SK-N-SH treated with all-trans-retinoic acid at 6 μM for 48 hours (cell line): ENCODE measurements at regions not wholly inside any gene's neighbourhood (a gene's known extent, or its start where the extent isn't known, plus 50 kb on each side); places are given as distances from the start of the nearest gene placed in this dataset.

Experiments used
- ATAC-seq: fragments of 200-7000 bp; cut with Tn5 transposase; 3 replicates; pipeline ENCODE4 v1.9.1; 2020; ENCODE audit warnings: mild to moderate bottlenecking, moderate library complexity
- ARNTL ChIP-seq: fragments of 450-650 bp; formaldehyde crosslinking; IDR thresholded peaks from 2 replicates; pipeline ENCODE4 v1.5.0; 2020; ENCODE audit warnings: low read depth, mild to moderate bottlenecking, moderate library complexity, borderline replicate concordance
- BACH2 ChIP-seq: fragments of 250-450 bp; sonication (Bioruptor Pico); IDR thresholded peaks from 2 replicates; pipeline ENCODE4 v1.9.0; 2021; ENCODE audit warnings: mild to moderate bottlenecking, borderline replicate concordance
- CSDC2 ChIP-seq: fragments of 250-450 bp; sonication (Bioruptor Pico); IDR thresholded peaks from 2 replicates; pipeline ENCODE4 v1.5.0; 2020; ENCODE audit warnings: mild to moderate bottlenecking, moderate library complexity
- GLIS3 ChIP-seq: fragments of 250-450 bp; sonication (Bioruptor Pico); IDR thresholded peaks from 2 replicates; pipeline ENCODE4 v1.5.0; 2020; ENCODE audit warnings: mild to moderate bottlenecking, moderate library complexity
- ISL1 ChIP-seq: fragments of 250-450 bp; sonication (Bioruptor Pico); IDR thresholded peaks from 2 replicates; pipeline ENCODE4 v2.1.2; 2022; ENCODE audit warnings: mild to moderate bottlenecking, moderate library complexity
- OSR1 ChIP-seq: fragments of 250-450 bp; sonication (Bioruptor Pico); IDR thresholded peaks from 2 replicates; pipeline ENCODE4 v1.8.0; 2022; ENCODE audit warnings: moderate library complexity, mild to moderate bottlenecking, inconsistent platforms
- PATZ1 ChIP-seq: fragments of 250-450 bp; sonication (Bioruptor Pico); IDR thresholded peaks from 2 replicates; pipeline ENCODE4 v1.8.0; 2020; ENCODE audit warnings: mild to moderate bottlenecking, moderate library complexity, borderline replicate concordance
- PPARA ChIP-seq: fragments of 250-450 bp; sonication (Bioruptor Pico); IDR thresholded peaks from 2 replicates; pipeline ENCODE4 v1.5.0; 2020; ENCODE audit warnings: mild to moderate bottlenecking, borderline replicate concordance
- RARB ChIP-seq: fragments of 250-450 bp; sonication (Bioruptor Pico); IDR thresholded peaks from 2 replicates; pipeline ENCODE4 v1.8.0; 2021; ENCODE audit warnings: mild to moderate bottlenecking, moderate library complexity
- SNAI2 ChIP-seq: fragments of 250-450 bp; sonication (Bioruptor Pico); IDR thresholded peaks from 2 replicates; pipeline ENCODE4 v1.5.0; 2020; ENCODE audit warnings: mild to moderate bottlenecking, moderate library complexity
- TCF4 ChIP-seq: fragments of 250-450 bp; sonication (Bioruptor Pico); IDR thresholded peaks from 2 replicates; pipeline ENCODE4 v1.8.0; 2021; ENCODE audit warnings: mild to moderate bottlenecking, moderate library complexity, borderline replicate concordance
- TOX ChIP-seq: fragments of 250-450 bp; sonication (Bioruptor Pico); IDR thresholded peaks from 2 replicates; pipeline ENCODE4 v1.8.0; 2021; ENCODE audit warnings: mild to moderate bottlenecking, moderate library complexity, borderline replicate concordance
- ZC3H10 ChIP-seq: fragments of 250-450 bp; sonication (Bioruptor Pico); IDR thresholded peaks from 2 replicates; pipeline ENCODE4 v1.5.1; 2021; ENCODE audit warnings: mild to moderate bottlenecking, moderate library complexity
- ZFP3 ChIP-seq: fragments of 250-450 bp; sonication (Bioruptor Pico); IDR thresholded peaks from 2 replicates; pipeline ENCODE4 v1.5.0; 2020; ENCODE audit warnings: mild to moderate bottlenecking, moderate library complexity
- ZFP30 ChIP-seq: fragments of 450-650 bp; formaldehyde crosslinking; IDR thresholded peaks from 2 replicates; pipeline ENCODE4 v1.5.0; 2022; ENCODE audit warnings: mild to moderate bottlenecking, moderate library complexity
- ZNF565 ChIP-seq: fragments of 450-650 bp; formaldehyde crosslinking; conservative IDR thresholded peaks from 2 replicates; pipeline ENCODE4 v1.5.0; 2020; ENCODE audit warnings: low read depth, mild to moderate bottlenecking, moderate library complexity
- ZNF70 ChIP-seq: fragments of 450-650 bp; formaldehyde crosslinking; IDR thresholded peaks from 2 replicates; pipeline ENCODE4 v1.5.0; 2020; ENCODE audit warnings: mild to moderate bottlenecking, moderate library complexity
- ZNF8 ChIP-seq: fragments of 450-650 bp; formaldehyde crosslinking; IDR thresholded peaks from 2 replicates; pipeline ENCODE4 v1.5.0; 2020; ENCODE audit warnings: mild to moderate bottlenecking, moderate library complexity
- TF ChIP-seq, protein P1 (sequence below): fragments of 250-450 bp; sonication (Bioruptor Pico); IDR thresholded peaks from 2 replicates; pipeline ENCODE4 v1.5.1; 2020; ENCODE audit warnings: low read depth, mild to moderate bottlenecking, moderate library complexity
- TF ChIP-seq, protein P2 (sequence below): fragments of 250-450 bp; sonication (Bioruptor Pico); IDR thresholded peaks from 2 replicates; pipeline ENCODE4 v1.5.0; 2020; ENCODE audit warnings: mild to moderate bottlenecking, moderate library complexity

- TF ChIP-seq TCF4 (CRISPR knock-in tag) (no peak), SNAI2 (CRISPR knock-in tag) (no peak), ARNTL (CRISPR knock-in tag) (no peak), ZNF565 (CRISPR knock-in tag) (no peak), ZNF70 (no peak), ISL1 (CRISPR knock-in tag) (no peak), BACH2 (CRISPR knock-in tag) (no peak), RARB (CRISPR knock-in tag) (no peak), OSR1 (no peak), ZC3H10 (CRISPR knock-in tag) (no peak), GLIS3 (CRISPR knock-in tag) (no peak)
- TF ChIP-seq, protein P1, sequence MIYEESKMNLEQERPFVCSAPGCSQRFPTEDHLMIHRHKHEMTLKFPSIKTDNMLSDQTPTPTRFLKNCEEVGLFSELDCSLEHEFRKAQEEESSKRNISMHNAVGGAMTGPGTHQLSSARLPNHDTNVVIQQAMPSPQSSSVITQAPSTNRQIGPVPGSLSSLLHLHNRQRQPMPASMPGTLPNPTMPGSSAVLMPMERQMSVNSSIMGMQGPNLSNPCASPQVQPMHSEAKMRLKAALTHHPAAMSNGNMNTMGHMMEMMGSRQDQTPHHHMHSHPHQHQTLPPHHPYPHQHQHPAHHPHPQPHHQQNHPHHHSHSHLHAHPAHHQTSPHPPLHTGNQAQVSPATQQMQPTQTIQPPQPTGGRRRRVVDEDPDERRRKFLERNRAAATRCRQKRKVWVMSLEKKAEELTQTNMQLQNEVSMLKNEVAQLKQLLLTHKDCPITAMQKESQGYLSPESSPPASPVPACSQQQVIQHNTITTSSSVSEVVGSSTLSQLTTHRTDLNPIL (CRISPR knock-in tag), result no peak
- TF ChIP-seq, protein P2, sequence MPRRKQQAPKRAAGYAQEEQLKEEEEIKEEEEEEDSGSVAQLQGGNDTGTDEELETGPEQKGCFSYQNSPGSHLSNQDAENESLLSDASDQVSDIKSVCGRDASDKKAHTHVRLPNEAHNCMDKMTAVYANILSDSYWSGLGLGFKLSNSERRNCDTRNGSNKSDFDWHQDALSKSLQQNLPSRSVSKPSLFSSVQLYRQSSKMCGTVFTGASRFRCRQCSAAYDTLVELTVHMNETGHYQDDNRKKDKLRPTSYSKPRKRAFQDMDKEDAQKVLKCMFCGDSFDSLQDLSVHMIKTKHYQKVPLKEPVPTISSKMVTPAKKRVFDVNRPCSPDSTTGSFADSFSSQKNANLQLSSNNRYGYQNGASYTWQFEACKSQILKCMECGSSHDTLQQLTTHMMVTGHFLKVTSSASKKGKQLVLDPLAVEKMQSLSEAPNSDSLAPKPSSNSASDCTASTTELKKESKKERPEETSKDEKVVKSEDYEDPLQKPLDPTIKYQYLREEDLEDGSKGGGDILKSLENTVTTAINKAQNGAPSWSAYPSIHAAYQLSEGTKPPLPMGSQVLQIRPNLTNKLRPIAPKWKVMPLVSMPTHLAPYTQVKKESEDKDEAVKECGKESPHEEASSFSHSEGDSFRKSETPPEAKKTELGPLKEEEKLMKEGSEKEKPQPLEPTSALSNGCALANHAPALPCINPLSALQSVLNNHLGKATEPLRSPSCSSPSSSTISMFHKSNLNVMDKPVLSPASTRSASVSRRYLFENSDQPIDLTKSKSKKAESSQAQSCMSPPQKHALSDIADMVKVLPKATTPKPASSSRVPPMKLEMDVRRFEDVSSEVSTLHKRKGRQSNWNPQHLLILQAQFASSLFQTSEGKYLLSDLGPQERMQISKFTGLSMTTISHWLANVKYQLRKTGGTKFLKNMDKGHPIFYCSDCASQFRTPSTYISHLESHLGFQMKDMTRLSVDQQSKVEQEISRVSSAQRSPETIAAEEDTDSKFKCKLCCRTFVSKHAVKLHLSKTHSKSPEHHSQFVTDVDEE (CRISPR knock-in tag), result no peak
- no peak for ATAC-seq
These were observed 94.7 kb upstream of the HPF1 start for GRCh38 chr4:169852481-169852880.

- no peak for ATAC-seq
- no peak for TF ChIP-seq PATZ1 (CRISPR knock-in tag)
- TF ChIP-seq, protein P1 (CRISPR knock-in tag), result no peak
These were observed 94.0 kb upstream of the HPF1 start for GRCh38 chr4:169851750-169852149.

GRCh38 chr4:169849456-169849855 lies 91.7 kb upstream of the HPF1 start:
- TF ChIP-seq PPARA (CRISPR knock-in tag), result no peak
- TF ChIP-seq GLIS3 (CRISPR knock-in tag), result no peak
- TF ChIP-seq, protein P2 (CRISPR knock-in tag), result no peak
- TF ChIP-seq ZFP3 (CRISPR knock-in tag), result no peak
- no peak for TF ChIP-seq TOX (CRISPR knock-in tag)
- no peak for TF ChIP-seq RARB (CRISPR knock-in tag)
- TF ChIP-seq TCF4 (CRISPR knock-in tag), result no peak
- no peak for TF ChIP-seq OSR1
- TF ChIP-seq, protein P1 (CRISPR knock-in tag), result no peak
- no peak for TF ChIP-seq ZNF70
- no peak for TF ChIP-seq ZNF8 (CRISPR knock-in tag)
- no peak for TF ChIP-seq SNAI2 (CRISPR knock-in tag)
- TF ChIP-seq ZFP30 (CRISPR knock-in tag), result no peak
- TF ChIP-seq ZC3H10 (CRISPR knock-in tag), result no peak
- no peak for TF ChIP-seq ARNTL (CRISPR knock-in tag)
- no peak for TF ChIP-seq CSDC2 (CRISPR knock-in tag)
- TF ChIP-seq ZNF565 (CRISPR knock-in tag), result no peak
- no peak for TF ChIP-seq BACH2 (CRISPR knock-in tag)
- no peak for TF ChIP-seq ISL1 (CRISPR knock-in tag)
- ATAC-seq, result no peak
